A172 (cell line): ENCODE measurements at regions not wholly inside any gene's neighbourhood (a gene's known extent, or its start where the extent isn't known, plus 50 kb on each side); places are given as distances from the start of the nearest gene placed in this dataset.
A peak's percentile ranks its signal among the peaks of the same experiment; 100 is the strongest.
"Not testable (repeated sequence)": the region's sequence is repeated elsewhere in the genome, so short reads cannot be mapped to it uniquely, and the experiment has no call there.

Experiments used
- DNase-seq: peaks from one replicate; pipeline ENCODE4 v3.0.0-alpha.2; 2015; ENCODE audit warnings: low spot score

DNA sequence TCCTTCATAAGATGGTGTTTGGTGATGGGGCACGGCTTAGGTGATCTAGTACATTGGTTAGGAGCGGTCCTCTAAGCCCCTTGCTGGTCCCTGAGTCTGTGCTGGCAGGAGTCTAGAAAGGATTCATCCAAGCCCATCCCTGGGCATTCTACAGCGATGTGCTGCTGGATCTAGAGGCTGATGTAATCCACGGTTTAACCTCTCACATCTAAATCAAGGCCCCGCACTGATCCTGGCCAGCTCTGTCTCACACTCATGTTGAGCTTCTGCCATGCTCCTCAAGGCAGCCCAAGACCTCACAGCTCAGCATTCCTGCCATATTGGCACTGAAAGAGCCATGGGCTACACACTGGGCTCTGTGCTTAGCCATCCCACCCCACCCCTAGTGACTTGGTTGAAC is 664.8 kb downstream of the STK39 start:
- peak; percentile 3 for DNase-seq

DNA sequence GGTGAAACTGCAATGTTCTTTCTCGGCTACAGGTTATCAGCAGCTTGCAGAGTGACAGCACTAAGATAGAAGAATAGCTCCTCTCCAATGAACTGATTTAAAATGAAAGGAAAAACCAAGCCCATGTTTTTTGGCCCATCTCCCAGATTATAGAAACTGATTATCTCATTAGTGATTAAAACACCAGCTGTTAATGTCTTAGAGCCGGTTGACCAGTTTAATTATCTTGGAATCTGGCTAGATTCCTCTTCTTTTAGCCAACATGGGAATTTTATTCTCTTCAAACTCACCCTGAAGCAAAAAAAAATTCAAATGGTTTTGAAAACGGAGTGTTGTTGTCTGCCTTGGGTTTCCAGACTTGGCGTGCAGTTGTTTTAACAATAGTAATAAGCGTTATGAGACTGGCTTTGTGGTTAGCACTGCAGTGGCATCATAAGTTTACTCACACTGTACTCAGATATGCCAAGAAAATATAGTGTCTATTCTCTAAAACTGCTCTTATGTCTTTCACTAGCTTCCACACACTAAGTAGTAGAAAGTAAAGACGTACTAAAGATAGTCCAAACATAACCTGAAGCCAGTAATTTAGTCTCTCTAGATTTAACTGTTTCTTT is 665.3 kb downstream of the STK39 start:
- peak; percentile 55 for DNase-seq

DNA sequence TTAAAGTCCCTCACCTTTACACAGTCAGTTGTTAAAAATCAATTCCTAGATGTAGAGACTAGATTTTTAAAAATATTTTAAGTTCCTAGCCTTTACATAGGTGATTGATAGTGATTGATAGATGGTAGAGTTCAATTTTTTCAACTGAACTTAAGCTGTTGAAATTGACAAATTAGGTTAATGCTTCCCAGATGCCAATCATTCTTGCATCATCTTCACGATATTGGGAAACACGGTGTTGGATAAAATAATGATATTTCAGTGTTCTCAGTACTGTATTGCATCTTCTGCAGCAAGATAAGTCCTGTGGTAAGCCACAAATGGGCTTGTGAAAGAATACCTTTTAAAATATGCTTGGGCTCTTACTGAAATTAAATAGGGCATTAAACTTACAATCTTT is 667.6 kb downstream of the STK39 start:
- DNase-seq: no peak

DNA sequence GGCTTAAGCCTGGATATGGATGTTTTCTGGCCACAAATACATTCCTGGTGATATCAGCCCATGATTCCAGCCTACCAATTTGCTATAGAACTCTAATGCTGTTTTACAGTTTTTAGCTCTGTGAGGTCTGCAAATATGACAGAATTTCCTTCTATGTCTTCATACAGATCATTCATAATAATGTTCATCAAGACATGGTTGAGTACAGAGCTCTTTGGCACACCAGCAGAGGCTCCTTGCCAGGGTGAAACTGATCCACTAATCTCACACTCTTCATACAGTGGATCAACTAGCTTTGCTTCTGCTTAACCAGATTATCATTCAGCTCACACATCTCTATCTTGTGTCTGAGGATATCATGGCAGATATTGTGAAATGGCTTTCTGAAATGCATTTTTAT is 672.1 kb downstream of the STK39 start:
- DNase-seq: no peak

DNA sequence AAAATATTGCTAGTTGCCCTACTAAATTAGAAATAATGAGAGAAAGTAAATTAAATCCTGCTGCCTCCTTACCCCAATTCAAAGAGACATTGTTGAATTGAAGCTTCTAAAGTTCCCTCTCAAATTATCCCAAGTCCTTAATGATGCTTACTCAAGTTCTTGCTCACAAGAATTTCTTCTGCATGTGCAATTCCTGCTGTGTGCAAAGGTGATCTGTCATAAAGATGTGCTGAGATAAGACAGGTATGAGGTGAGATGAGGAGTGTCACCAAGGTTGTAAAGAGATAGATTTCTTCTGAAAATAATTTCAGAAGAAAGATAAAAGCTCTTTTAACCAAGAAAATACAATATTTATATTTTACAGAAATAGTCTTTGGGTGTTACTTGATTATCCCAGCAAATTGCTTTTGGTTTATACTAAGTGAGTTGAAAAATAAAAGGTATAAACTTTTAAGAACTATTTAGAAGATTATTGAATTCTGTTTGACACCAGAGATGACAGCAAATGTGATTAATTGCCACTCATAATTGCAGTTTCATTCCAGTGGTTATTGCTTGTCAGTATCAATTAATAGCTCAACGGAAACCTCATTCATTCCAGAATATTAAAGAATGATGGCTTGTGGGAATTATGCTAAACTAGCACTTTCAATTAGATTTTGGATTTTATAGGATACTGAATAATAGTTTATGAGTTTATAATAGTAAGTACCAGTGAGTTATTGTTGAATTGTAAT is 674.3 kb downstream of the STK39 start:
- DNase-seq: no peak

DNA sequence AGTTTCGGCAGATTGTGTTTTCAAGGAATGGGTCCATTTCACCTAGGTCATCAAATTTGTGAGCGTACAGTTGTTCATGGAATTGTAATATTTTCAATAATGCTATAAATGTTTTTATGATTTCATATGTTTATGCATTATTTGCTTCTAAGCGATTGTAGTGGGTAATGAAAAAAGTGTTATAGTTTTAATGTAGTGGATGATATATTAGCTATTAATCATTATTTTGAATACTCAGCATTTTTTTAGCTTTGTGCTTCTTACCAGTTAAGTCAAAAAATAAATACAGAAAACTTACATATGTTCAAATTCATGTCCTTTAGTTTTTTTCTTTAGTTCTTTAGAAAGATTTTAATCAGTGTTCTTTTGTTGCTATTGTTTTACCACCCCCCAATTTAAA is 677.0 kb downstream of the STK39 start:
- no peak for DNase-seq

DNA sequence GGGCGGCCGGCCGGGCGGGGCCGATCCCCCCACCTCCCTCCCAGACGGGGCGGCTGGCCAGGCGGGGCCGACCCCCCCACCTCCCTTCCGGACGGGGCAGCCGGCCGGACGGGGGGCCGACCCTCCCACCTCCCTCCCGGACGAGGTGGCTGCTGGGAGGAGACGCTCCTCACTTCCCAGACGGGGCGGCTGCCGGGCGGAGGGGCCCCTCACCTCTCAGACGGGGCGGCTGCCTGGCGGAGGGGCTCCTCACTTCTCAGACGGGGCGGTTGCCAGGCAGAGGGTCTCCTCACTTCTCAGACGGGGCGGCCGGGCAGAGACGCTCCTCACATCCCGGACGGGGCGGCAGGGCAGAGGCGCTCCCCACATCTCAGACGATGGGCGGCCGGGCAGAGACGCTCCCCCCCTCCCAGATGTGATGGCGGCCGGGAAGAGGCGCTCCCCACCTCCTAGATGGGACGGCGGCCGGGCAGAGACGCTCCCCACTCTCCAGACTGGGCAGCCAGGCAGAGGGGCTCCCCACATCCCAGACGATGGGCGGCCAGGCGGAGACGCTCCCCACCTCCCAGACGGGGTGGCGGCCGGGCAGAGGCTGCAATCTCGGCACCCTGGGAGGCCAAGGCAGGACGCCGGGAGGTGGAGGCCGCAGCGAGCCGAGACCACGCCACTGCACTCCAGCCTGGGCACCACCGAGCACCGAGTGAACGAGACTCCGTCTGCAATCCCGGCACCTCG is 675.8 kb downstream of the XIRP2 start:
- DNase-seq: not testable (repeated sequence)

DNA sequence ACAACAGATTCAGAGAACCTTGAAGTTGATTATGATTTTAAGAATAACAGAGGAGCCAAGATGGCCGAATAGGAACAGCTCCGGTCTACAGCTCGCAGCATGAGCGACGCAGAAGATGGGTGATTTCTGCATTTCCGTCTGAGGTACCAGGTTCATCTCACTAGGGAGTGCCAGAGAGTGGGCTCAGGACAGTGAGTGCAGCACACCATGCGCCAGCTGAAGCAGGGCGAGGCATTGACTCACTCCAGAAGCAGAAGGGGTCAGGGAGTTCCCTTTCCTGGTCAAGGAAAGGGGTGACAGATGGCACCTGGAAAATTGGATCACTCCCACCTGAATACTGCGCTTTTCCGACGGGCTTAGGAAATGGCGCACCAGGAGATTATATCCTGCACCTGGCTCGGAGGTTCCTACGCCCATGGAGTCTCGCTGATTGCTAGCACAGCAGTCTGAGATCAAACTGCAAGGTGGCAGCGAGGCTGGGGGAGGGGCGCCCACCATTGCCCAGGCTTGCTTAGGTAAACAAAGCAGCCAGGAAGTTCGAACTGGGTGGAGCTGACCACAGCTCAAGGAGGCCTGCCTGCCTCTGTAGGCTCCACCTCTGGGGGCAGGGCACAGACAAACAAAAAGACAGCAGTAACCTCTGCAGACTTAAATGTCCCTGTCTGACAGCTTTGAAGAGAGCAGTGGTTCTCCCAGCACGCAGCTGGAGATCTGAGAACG is 670.2 kb downstream of the XIRP2 start:
- not testable (repeated sequence) for DNase-seq

DNA sequence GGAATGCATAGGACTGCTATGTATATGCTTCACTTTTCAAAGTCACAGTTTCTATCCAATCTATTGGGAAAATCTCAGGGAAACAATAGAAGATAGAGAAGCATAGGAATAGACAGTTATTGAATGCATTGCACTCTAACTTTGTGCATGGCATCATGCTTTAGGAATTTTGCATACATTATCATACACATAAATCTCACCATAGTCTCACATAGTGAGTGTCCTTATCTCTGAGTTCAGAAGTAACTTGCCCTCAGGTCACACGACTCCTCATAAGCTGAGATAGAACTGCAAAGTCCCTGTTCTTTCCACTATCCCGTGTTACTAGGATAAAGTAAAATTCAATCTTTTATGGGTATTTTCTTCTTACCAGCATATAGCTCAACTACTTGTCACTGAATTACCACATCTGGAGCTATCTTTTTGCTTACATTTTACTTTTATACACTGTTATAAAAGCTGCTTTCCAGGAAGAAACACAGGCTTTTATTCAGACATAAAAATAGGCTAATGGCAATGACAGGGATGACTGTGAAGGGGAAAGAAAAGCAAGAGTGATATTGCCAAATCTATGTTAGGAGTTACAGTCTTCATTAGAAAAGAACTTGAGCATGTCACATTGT is 666.9 kb downstream of the XIRP2 start:
- DNase-seq: no peak

DNA sequence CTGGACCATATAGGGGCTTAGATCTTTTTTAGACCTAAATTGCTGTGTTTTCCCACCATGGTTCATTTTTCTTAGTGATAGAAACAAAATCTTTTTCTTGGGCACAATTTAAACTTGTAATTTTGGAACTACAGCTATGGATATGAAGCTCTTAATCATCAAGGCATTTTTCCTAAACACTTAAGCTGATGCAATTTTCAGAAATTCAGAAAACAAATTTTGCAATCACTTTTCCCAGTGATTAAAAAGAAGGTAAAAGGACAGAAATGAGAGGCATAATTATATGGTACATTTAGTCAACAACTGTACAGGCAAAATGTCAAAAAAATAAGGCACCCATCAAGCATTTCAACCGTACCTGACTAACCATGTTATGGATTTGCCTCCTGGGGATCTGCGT is 665.4 kb downstream of the XIRP2 start:
- no peak for DNase-seq

DNA sequence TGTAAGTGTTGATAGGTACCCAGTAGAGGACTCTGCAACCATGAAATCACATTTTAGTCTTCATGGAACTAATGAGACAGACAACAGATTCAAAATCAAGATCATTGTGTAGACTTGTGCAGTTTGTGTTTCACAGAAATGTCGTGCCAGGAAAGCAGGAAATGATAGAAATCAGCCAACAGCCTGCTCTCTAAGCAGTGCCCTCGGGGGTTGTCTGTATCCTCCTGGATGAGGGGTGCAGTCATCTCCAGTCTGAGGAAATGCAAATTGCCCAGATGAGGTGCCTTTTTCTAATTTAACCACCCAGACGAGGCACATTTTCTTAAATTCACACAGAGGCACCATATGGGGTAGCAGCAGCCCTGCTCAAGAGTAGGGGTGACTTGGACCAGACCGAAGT is 663.1 kb downstream of the XIRP2 start:
- no peak for DNase-seq

DNA sequence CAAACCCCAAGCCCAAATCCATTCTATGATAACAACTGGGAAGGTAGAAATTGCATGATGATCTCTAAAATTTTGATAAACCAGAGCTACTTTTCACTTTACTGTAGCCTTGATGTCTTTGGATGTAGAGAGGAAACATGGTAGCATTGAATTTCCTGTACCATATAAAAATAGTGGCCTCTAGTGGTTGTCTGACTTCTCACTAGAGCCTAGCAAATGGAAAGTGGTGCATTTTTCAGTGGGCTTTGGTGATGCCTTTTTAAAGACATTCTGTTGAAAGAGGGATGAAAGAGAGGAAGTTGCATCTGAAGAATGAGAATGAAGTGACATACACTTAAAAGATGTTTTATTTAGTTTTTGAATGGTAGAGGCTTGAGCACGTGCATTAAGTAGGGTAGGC is 662.2 kb downstream of the XIRP2 start:
- peak; percentile 49 for DNase-seq

DNA sequence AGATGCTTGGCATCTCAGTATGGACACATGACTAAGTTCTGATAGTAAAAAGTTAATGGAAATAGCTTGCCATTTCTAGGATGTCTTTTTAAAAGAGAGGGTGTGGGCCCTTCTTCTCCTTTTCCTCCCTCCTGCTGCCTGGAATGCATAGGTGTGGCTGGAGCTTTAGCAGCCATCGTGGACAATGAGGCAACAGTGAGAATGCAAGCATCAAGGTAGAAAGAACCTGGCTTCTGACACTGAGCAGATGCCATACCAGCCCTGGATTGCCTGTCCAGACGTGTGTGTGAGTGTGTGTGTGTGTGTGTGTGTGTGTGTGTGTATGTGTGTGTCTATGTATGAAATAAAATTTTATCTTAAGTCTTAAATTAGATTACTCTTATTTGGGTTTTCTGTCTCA is 660.1 kb downstream of the XIRP2 start:
- DNase-seq: no peak

DNA sequence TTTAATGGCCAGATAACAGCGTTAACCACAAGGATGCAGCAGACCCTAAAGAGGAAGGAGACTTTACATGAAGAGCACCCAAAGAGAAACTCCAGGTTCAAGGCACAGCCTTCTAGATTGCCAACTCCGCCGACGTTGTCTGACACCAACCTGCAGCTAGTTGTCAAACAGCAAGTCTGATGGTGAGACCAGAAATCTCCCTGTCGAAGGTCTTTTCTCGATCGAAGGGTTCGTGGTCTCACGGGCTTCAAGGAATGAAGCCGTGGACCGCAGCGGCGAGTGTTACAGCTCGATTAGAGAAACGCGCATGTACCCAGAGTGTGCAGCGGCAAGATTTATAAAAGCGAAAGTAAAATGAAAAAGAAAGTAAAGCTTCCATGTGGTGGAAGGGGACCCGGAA is 656.3 kb downstream of the XIRP2 start:
- no peak for DNase-seq

DNA sequence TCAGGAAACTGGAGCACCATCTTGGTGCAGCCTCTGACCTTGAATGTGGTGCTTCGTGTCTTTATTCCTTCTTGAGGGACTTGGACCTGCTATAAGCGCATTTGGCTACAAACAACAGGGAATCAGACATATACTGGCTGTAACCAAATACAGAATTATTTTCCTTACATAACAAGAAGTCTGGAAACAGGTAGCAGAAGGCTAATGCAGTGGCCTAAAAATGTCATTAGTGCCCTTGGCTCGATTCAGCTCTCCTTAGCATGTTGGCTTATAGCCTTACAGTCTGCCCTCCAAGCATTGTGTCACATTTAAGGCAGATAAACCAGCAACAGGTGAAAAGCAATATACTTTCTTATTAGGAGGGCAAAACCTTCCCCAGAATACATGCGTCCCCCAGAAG is 655.4 kb downstream of the XIRP2 start:
- DNase-seq: no peak

DNA sequence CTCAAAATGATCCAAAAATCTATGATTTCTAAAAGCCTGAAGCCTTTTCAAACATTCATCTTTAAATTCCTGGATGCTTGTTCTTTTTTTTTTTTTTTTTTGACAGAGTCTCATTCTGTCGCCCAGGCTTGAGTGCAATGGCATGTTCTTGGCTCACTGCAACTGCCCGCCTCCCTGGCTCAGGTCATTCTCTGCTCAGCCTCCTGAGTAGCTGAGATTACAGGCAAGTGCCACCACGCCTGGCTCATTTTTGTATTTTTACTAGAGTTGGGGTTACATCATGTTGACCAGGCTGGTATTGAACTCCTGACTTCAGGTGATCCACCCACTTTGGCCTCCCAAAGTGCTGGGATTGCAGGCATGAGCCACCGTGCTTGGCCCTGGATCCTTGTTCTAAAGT is 649.5 kb downstream of the XIRP2 start:
- DNase-seq: no peak

DNA sequence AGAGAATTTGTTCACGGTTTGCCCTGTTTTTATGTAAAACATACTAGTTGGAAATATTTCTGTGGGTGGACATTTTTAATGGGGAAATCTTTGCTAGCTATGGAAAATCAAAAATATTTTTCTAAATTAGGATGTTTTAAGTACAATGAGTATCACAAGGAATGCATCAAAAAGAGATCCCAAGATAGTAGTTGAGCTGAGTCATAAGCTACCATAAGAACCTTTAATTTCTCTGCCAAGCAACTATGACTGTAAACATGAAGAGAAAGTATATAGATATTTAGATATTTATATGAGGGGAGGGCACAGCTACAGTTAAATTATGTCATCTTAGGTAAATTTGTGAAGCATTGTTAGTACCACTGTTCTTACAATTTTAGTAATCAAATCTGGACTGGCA is 646.2 kb downstream of the XIRP2 start:
- peak; percentile 6 for DNase-seq

DNA sequence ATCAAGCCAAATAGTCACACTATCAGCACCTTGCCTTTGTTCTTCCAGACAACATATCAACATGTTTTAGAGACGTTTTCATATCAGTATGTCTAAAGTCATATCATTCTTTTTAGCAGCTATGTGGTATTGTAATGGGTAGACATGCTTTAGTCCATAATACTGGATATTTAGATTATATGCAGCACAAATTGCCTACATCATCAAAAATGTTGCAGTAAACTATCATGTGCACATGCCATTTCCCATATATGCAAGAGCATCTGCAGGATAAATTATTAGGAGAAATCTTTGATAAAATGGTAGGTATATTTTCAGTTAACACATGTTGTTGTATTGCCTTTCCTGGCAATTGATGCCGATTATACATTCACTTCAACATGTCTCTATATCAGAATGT is 636.5 kb downstream of the XIRP2 start:
- DNase-seq: no peak

DNA sequence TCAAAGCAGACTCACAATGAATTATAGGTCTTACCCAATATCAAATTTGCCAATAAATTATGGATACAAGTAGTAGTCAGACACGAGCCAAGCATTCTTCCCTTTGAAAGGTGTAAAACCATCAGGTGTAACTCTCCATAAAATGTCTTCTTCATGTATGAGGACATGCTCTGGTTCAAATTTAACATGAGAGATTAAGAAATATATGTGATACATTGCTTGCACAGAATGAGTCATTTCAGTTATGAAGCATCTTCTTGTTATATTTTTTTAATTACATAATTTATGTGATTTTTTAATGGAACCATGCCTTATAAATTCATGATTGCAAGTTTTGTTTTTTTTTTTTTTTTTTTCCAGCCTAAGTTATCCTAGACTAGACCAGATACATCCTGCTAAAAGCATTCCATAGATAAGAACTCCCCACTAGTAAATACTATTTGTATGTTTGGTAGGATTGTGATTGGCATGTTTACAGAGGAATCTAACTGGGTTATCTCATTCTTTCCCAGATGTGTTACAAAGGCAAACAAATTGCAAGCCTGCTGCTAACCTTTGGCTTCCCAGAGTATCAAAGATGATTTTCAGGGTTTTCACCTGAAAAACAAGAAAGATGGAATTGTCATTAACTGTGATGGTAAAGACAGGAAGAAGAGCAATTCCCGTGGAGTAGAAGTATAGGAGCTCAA is 621.9 kb downstream of the XIRP2 start:
- peak; percentile 17 for DNase-seq

DNA sequence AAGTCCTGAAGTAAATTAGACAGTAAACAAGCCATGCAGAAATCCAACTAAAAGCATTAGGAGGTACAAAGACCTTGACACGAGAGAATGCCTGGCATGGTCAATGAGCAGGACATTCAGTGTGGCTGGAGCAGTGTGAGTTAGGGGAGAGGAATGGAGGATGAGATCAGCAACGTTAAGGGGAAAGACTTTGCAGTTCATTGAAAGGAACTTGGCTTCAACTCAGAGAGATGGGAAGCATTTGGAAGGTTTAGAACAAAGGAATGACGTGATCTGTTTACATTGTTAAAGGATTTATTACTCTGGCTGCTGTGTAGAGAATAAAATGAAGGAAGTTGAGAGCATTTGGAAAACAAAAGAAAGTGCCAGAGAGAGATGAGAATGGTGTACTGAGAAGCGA is 621.3 kb downstream of the XIRP2 start:
- DNase-seq: peak; percentile 90

DNA sequence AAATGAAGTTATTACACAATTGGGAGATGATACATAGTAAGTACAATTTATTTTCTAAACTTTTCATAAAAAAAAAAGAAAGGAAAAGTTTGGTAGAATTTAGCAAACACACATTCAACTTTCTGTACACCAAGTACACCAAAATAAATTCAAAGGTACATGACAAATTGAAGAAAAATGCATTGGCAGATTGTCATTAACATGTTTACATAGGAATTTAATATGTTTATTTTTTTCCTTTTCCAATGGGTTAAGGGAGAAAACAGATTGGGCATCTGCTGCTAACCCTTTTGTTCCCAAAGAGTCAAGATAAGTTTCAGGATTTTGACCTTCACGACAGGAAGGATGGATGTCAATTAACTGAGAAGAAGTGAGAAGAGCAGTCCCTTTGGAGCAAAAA is 620.4 kb downstream of the XIRP2 start:
- DNase-seq: no peak
